Body of pancreas (tissue), 4 donors: ENCODE measurements at regions not wholly inside any gene's neighbourhood (a gene's known extent, or its start where the extent isn't known, plus 50 kb on each side); places are given as distances from the start of the nearest gene placed in this dataset.
"Not testable (repeated sequence)": the region's sequence is repeated elsewhere in the genome, so short reads cannot be mapped to it uniquely, and the experiment has no call there.

Experiments
- ATAC-seq: fragments of 150-250 bp; one replicate; pipeline ENCODE4 v1.9.1; 2016
- DNase-seq, 4 donors: peaks; one replicate each; pipeline ENCODE4 v3.0.0-alpha.2; 2019
- H3K27ac ChIP-seq, 4 donors: fragments of 200-600 bp; sonication (generic); 1 replicate in 3 of 4; 2 replicates in 1 of 4; pipeline versions ENCODE4 v1.5.1 to v1.6.1; 2016 to 2019; ENCODE audit warnings: mild to moderate bottlenecking in 1 of 4, mixed read lengths in 1 of 4, moderate library complexity in 1 of 4
- H3K27me3 ChIP-seq, 2 donors: fragments of 200-600 bp; sonication (generic); one replicate each; pipeline ENCODE4 v1.6.0; 2016; ENCODE audit warnings: mild to moderate bottlenecking in 1 of 2
- H3K36me3 ChIP-seq, 2 donors: fragments of 200-600 bp; sonication (generic); replicated peaks in 1 of 2; 2 replicates each; pipeline ENCODE4 v1.5.1; 2016; ENCODE audit warnings: low read depth in 2 of 2; ENCODE audit not compliant: insufficient read depth in 1 of 2
- H3K4me1 ChIP-seq: fragments of 200-600 bp; sonication (generic); one replicate; pipeline ENCODE4 v1.6.0; 2016
- H3K4me3 ChIP-seq, 2 donors: fragments of 200-600 bp; sonication (generic); 1 replicate in 1 of 2; 2 replicates in 1 of 2; pipeline ENCODE4 v1.5.1; 2016 to 2019
- H3K9me3 ChIP-seq, 3 donors: fragments of 200-600 bp; sonication (generic); 1 replicate in 2 of 3; 2 replicates in 1 of 3; pipeline ENCODE4 v1.5.1; 2016
- CTCF ChIP-seq, 7 experiments: fragments of 450-650 bp in 4 of 7; fragments of 200-600 bp in 3 of 7; sonication (generic) in 3 of 7; IDR thresholded peaks; one replicate each; pipeline ENCODE4 v1.5.1; 2016 to 2019; ENCODE audit warnings: antibody characterized with exemption in 7 of 7
- POLR2A ChIP-seq, 3 donors: fragments of 450-650 bp; IDR thresholded peaks; one replicate each; pipeline ENCODE4 v1.6.1; 2016; ENCODE audit warnings: antibody characterized with exemption in 3 of 3, mild to moderate bottlenecking in 2 of 3
- WGBS, 2 donors: methylation state at CpG; one replicate each; pipeline ENCODE4 v1.1.5; 2017; 5-methylcytosine and 5-hydroxymethylcytosine counted together
- intact Hi-C: fragments of 100-400 bp; cut with DNase I; formaldehyde crosslinking; loops from one replicate; pipeline ENCODE4 v1.15.1; 2023

DNA sequence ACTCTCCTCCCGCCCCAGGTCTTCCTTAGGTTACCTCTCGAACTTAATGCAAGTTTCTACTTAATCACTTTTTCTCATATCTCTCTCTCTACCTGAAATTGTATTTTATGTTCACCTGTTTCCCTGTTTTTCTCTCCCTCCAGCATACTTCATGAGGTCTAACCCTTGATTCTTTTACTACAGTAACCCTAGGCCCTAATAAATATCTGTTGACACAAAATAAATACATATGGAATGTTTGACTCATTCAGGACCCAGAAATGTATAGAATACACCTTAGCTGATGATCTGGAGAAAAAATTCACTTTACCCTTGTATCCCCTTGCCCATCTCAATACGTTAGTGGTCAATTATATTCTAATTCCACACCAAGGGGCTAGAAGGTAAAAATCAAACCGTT lies 250.9 kb upstream of the PTGER4 start:
- Histone ChIP-seq H3K4me1 (no peaks in the 10 kb centered on the region), H3K9me3 (no peaks in the 10 kb centered on the region), H3K4me3 (no peak overlapping the region), H3K27ac (no peak overlapping the region), H3K36me3 (no peaks in the 10 kb centered on the region), H3K27me3 (no peaks in the 10 kb centered on the region)
- DNase-seq (no peak), ATAC-seq (no peak)
- WGBS, 2 donors, result 90 to 92% methylated on average over 4 of the region's 4 CpGs
- intact Hi-C loops, result no loop called here
- TF ChIP-seq CTCF (IDR thresholded peaks at IDR 0.05) (no peak), POLR2A (IDR thresholded peaks at IDR 0.05) (no peak)

- H3K4me1 ChIP-seq, result no peaks in the 10 kb centered on the region
- no peak overlapping the region for H3K4me3 ChIP-seq
- no peaks in the 10 kb centered on the region for H3K36me3 ChIP-seq
- ATAC-seq, result no peak
- intact Hi-C loops, result no loop called here
- no peak for TF ChIP-seq CTCF (IDR thresholded peaks at IDR 0.05)
- TF ChIP-seq POLR2A (IDR thresholded peaks at IDR 0.05), result no peak
- no peak overlapping the region for H3K27ac ChIP-seq
- WGBS, 2 donors, result 67 to 85% methylated on average over 1 of the region's 1 CpG
- no peaks in the 10 kb centered on the region for H3K27me3 ChIP-seq
- DNase-seq, result peak in 1 of 4 donors; percentile 22
- no peaks in the 10 kb centered on the region for H3K9me3 ChIP-seq
These were observed 251.6 kb upstream of the PTGER4 start for GRCh38 chr5:40428126-40428525.

DNA sequence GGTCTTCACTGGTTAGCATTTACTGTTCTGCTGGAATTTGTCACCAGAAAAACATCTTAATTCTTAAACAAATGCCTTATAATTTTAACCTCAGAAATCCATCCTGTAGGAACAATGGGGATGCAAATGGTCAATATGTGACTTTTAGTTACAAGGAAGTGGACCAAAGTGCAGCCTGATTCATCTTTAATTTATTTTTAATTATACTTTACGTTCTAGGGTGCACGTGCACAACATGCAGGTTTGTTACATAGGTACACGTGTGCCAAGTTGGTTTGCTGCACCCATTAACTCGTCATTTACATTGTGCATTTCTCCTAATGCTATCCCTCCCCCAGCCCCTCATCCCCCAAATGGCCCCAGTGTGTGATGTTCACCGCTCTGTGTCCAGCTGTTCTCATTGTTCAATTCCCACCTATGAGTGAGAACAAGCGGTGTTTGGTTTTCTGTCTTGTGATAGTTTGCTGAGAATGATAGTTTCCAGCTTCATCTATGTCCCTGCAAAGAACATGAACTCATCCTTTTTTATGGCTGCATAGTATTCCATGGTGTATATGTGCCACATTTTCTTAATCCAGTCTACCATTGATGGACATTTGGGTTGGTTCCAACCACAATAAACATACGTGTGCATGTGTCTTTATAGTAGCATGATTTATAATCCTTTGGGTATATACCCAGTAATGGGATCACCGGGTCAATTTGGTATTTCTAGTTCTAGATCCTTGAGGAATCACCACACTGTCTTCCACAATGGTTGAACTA lies 262.5 kb upstream of the PTGER4 start:
- H3K27me3 ChIP-seq, ATAC-seq, H3K9me3 ChIP-seq, H3K4me1 ChIP-seq, H3K27ac ChIP-seq, DNase-seq, H3K36me3 ChIP-seq, H3K4me3 ChIP-seq, intact Hi-C loops: not testable (repeated sequence)
- 67 to 81% methylated on average over 8 of the region's 8 CpGs for WGBS, 2 donors

DNA sequence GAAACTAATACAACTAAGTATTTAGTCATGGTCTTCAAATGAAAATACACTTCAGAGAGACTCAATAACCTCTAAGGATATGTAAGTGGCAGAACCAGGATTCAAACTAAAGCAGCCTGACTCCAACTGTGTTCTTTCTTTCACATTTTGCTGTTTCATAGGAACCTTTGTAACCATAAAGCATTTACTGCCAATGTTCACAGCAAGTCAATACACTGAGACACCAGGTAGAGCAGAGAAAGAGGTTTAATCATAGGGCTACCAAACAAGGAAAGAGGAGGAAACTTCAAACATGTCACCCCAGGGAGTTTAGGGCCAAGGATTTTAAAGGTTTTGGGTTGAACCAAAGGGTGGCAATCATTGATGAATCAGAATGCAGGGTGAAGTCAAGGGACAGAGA lies 263.1 kb upstream of the PTGER4 start:
- Histone ChIP-seq H3K36me3 (no peaks in the 10 kb centered on the region), H3K9me3 (no peaks in the 10 kb centered on the region), H3K4me3 (no peak overlapping the region), H3K27me3 (no peaks in the 10 kb centered on the region), H3K27ac (no peak overlapping the region), H3K4me1 (no peaks in the 10 kb centered on the region)
- ATAC-seq, result no peak
- no peak for DNase-seq
- no peak for TF ChIP-seq CTCF (IDR thresholded peaks at IDR 0.05)
- TF ChIP-seq POLR2A (IDR thresholded peaks at IDR 0.05), result no peak
- intact Hi-C loops, result no loop called here

DNA sequence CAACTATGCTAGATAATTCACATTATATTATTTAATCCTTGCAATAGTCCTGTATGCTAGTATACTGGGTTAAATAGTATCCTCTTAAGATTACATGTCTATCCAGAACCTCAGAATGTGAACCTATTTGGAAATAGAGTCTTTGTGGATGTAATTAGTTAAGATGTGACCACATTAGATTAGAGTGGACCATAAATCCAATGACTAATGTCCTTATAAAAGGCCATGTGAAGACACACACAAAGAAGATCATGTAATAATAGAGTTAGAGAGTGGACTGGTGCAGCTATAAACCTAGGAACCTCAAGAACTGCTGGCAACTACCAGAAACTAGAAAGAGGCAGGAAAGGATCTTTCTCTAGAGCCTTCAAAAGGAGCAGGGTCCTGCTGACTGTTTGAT lies 263.6 kb upstream of the PTGER4 start:
- Histone ChIP-seq H3K27me3 (no peaks in the 10 kb centered on the region), H3K4me3 (no peak overlapping the region), H3K9me3 (no peaks in the 10 kb centered on the region), H3K27ac (no peak overlapping the region), H3K4me1 (no peaks in the 10 kb centered on the region), H3K36me3 (no peaks in the 10 kb centered on the region)
- no peak for TF ChIP-seq CTCF (IDR thresholded peaks at IDR 0.05)
- TF ChIP-seq POLR2A (IDR thresholded peaks at IDR 0.05), result no peak
- ATAC-seq (no peak), DNase-seq (no peak)
- intact Hi-C loops, result no loop called here
